Anterior cingulate cortex (tissue), 58 donors: ENCODE measurements at regions not wholly inside any gene's neighbourhood (a gene's known extent, or its start where the extent isn't known, plus 50 kb on each side); places are given as distances from the start of the nearest gene placed in this dataset.

Source experiments
- DNase-seq, 58 donors: peaks; one replicate each; lab custom pipeline; 2025; lab: John Stamatoyannopoulos, UW

DNA sequence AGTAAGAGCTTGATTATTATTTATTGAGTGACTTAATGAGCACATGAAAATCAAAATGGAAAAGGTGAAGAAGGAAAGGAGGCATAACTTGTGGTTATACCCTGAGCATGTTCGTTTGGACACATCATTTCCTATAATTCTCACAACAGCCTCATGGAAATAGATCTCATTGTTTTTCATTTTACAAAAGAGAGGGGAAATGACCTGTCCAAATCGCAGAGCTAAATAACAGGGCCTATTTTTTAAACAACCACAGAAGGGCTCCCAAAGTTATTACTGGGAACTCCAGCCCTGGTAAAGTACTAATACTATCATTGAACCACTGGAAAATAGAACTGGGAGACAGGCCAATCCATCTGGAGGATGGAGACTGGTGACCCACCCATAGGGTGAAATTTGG, 317.7 kb upstream of the C16orf82 start:
- DNase-seq = no peak

DNA sequence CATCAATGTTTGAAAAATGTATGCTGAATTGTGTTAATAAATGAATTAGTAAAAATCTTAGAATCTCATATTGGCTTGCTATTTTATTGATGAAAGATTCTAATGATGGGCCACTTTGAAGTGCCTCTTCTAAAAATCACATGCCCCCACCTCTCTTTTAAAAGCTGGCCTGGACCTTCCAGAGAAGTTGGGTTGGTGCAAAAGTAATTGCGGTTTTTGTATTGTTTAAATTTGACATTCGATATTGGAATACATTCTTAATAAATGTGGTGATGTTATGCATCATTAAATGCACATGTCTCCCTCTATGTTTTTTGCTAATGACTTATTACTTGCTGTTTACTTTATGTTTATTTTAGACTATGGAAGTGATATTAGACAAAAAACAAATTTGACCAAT, 314.6 kb upstream of the C16orf82 start:
- no peak for DNase-seq

DNA sequence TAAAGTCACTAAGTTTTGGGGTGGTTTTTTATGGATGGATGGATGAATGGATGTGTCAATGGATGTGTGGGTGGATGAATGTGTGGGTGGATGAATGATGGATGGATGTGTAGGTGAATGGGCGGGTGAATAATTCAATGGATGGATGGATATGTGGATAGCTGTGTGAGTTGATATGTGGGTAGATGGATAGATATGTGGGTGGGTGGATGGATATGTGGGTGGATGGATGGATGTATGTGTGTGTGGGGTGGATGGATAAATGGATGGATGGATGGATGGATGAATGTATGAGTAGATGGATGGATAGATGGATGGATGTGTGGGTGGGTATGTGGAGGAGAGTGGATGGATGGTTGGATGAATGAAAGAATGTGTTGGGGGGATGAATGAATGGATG, 310.1 kb upstream of the C16orf82 start:
- no peak for DNase-seq

DNA sequence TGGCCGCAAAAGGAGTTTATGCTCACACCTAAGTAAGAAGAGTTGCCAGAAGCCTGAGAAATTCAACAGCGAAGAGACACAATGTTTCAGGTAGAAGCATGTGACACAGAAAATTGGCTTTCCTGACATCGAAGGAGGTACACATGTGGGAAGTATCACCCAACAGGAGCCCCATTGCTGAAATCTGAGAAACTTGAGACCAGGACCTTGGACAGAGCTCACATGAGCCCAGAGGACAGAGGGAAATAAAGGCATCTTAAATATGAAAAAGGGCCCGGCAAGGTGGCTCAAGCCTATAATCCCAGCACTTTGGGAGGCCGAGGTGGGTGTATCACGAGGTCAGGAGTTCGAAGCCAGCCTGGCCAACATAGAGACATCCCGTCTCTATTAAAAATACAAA, 304.1 kb upstream of the C16orf82 start:
- DNase-seq = no peak

DNA sequence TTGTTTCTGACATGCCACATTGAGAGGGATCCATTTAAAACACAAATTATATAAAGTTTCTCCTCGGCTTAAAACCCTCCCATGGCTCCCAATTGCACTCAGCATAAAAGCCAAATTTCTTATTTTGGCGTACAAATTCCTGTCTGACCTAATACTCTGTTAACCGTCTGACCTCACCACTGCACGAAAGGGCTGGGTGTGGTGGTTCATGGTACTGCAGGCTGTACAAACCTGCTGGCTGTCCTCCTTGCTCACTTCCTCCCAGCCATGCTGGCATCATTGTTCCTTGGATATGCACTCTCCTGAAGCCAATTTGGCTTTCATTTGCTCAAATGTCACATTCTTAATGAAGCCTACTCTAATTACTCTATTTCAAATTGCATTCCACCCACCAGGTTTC, 301.6 kb upstream of the C16orf82 start:
- no peak for DNase-seq

DNA sequence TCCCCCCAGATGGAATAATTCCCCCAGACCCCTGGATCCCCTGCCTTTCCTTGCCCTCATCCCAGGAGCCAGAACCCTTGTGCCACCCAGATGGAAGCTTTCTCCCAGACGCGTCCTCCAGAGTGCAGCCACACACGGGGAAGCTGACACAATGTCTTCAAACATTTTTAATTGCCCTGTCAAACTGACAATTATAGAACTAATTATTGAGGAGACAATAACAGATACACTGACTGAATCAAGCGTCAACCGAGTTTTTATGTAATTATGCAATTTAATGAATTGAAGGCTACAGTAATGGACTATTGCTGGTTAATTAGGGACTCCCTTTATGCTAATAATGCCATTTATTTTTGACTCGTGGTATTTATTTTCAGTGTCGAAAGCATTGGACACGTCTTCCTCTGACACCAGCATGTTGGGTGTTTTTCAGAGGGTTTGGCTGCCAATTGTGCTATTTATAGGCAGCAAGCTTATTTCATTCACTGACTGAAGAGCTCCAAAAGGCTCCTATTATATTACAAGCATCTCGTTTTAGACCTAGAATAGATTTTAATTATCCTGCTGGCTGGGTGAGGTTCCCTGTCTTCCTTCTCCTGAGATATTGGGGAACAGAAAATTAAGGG, 298.2 kb upstream of the C16orf82 start:
- DNase-seq = peak in 4 of 58 donors; percentile 1 to 9 (median 3)

DNA sequence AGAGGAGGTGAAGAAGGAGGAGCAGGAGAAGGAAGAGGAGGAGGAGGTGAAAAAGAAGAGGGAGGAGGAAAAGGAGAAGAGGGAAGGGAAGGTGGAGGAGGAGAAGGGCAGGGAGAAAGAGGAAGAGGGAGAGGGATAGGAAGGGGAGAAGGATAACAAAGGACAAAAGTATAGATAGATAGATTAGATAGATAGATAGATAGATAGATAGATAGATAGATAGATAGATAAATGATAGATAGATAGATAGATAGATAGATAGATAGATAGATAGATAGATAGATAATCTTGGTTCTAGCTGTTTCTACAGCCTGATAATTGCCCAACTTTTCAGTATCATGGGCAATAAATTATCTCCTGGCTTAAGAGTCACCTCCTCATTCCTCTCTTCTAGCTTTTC, 296.2 kb upstream of the C16orf82 start:
- no peak for DNase-seq

DNA sequence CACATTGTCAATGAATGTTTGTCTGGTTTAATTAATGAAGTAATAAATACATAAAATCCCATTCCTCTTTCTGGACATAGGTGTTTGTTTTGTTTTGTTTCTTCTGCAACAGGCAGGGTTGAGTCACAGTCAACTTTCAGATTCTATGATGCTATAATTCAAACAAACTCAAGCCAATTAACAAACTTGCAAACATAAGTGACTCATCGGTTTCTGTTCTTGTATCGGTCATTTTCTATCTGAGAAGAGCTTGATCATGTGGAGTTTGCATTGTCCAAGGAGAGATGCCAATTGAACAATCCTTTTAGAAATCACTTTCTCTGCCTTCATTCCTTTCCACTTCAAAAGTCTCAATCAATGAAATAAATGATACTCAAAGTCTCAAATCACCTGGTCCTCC, 294.2 kb upstream of the C16orf82 start:
- DNase-seq = no peak

DNA sequence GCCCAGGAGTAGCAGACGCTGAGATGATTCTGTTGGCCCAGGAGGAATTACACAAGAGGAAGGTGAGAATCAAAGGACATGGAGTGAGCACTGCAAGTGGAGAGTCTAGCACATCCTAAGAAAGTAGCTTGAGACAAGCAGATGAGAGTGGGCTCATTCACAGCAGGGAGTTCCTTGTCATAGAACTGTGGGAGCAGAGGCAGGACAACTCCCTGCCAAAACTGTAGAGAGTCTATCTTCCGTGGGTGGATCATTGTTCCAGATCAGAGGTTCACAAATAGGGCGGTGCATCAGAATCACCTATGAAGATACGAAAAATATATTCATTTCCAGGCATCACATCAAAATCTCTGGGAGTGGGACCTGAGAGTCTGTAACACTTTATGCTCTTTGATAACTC, 288.9 kb upstream of the C16orf82 start:
- DNase-seq = peak in 1 of 58 donors; percentile 9

DNA sequence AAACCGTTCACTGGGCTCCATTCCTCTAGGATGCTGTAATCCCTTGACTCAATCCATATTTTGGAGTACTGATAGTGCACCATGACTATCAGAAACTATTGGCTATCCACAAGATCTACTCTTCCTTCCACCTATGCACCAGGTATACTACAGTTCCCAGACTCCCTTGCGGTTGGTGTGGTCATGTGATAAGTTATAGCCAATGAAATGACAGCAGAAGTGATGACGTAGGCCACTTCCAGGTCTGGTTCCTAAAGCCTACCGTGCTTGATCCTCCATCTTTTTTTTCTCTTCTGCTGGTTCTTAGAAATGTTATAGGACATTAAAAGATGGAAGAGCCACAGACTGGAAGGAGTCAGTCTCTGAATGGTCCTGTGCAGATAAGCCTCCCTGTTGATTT, 278.8 kb upstream of the C16orf82 start:
- no peak for DNase-seq

DNA sequence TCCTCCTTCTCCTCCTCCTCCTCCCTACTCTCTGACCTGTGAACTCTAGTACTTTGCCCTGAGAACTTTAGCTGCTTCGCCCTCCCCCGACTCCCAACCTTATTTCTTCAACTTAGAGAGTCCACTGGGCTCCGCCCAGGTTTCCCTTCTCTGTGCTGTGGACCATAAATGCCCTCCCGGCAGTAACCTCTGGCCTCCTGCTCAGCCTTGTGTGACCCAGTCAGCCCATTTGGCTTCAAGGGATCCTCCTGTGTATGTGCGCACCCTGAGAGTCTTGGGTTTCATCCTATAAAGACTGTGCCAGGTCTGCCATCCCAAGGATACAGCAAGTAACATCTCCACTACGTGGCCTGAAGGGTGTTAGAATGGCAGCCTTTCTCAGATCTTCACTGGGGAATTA, 275.6 kb upstream of the C16orf82 start:
- no peak for DNase-seq

DNA sequence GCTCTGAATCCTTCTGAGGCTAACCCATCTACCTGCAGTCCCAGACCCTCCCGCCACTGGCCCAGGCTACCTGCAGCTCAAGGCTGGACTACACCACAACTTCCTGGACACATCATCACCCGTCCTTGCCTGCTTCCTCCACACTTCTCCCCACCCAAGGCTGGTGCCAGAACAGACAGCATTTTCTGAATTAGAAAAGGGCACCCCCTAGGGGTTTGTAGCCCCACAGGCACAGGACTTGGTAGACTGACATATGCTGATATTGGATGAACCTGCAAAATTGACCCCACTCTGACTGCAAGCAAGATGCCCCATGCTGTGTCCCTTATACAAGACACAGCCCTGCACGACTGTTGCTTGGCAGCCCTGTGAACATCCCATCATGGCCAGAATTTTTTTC, 271.5 kb upstream of the C16orf82 start:
- peak in 10 of 58 donors; percentile 0 to 11 (median 1) for DNase-seq

DNA sequence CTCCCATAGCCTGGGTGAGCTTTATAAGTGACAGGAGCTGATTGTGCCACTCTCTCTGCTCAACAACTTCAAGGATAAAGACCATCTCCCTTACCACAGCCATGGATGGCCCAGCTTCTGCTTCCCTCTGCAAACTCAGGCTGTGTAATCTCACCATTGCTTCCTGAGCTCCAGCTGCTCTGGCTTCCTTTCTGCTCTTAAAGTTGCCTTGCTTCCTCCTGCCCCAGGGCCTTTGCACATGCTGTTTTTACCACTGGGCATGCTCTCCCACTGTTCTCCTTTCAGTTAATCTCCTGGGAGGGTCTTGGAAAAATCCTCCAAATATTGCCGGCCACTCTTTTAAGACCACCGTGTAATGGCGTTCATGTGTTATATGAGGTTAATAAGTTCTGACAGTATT, 265.1 kb upstream of the C16orf82 start:
- DNase-seq = no peak

DNA sequence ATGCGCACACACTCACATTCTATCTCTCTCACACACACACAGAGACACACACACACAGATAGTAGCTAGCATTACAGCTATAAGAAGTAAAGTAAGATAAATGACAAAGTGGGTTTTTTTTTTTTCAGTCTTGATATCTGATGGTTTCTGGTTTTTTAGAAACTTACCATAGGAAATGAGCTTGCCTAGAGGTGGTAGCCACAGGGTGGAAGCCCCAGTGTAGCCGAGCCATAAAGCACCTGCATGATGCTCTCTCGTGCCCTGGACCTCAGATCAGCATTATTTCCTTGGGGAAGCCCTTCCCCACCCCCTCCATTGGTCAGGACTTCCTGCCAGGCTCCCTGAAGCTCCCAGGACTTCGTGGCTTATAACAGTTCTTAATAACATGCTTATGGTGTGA, 264.3 kb upstream of the C16orf82 start:
- no peak for DNase-seq

DNA sequence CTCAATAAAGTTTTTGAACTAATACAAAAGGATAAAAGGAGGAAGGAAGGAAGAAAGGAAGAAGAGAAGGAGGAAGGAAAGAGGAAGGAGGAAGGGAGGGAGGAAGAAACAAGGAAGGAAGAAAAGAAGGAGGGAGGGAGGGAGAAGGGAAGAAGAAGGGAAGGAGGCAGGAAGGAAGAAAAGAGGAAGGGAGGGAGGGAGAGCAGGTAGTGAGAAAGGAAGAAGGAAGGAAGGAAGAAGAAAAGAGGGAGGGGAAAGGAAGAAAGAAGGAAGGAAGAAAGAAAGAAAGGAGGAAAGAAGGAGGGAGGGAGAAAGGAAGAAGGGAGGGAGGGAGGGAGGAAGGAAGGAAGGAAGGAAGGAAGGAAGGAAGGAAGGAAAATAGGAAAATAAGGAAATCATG, 263.8 kb upstream of the C16orf82 start:
- DNase-seq = no peak

DNA sequence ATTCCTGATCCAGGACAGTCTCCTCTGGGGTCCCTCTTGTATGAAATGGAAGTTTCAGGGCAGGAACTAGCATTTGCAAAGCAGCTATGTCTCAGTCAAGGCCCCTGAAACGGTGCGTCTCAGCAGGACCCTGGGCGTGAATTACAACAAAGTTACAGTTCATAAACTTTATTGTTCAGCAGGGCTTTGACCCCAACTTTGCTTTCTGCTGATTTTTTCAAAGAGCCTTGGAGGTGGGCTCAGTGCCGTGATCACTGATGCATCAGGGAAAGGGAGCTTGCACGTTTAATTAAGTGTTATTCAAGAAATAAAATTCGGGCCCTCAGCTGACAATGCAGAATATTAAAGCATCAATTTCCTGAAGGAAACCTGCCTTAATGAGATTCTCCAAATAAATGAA, 260.1 kb upstream of the C16orf82 start:
- DNase-seq = no peak

DNA sequence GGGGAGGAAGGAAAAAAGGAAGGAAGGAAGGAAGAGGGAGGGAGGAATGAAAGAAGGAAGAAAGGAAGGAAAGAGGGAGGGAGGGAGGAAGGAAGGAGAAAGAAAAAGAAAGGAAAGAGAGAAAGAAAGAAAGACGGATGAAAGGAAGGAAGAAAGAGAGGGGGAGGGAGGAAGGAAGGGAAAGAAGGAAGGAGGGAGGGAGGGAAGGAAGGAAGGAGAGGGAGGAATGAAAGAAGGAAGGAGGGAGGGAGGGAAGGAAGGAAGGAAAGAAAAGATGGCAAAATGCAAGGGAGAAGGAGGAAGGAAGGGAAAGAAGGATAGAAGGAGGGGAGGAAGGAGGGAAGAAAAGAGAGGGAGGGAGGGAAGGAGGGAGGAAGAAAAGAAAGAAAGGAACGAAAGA, 257.3 kb upstream of the C16orf82 start:
- DNase-seq = no peak

DNA sequence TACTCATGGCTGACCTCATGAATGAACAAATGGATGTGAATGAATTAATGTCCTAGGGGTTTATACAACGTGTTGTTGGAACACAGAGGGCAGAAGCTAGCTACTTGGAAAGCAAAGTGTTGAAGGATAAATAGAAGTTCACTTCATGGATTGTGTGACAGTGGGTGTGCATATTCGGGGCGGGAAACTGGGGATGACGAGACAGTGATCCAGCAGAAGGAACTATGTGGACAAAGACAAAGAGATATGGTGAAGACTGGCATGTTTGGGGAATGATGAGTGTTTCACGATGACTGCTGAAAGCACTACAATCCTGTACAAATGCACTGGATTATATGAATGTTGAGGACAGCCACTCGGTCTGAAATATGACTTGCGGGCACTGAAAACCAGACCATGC, 250.5 kb upstream of the C16orf82 start:
- no peak for DNase-seq

DNA sequence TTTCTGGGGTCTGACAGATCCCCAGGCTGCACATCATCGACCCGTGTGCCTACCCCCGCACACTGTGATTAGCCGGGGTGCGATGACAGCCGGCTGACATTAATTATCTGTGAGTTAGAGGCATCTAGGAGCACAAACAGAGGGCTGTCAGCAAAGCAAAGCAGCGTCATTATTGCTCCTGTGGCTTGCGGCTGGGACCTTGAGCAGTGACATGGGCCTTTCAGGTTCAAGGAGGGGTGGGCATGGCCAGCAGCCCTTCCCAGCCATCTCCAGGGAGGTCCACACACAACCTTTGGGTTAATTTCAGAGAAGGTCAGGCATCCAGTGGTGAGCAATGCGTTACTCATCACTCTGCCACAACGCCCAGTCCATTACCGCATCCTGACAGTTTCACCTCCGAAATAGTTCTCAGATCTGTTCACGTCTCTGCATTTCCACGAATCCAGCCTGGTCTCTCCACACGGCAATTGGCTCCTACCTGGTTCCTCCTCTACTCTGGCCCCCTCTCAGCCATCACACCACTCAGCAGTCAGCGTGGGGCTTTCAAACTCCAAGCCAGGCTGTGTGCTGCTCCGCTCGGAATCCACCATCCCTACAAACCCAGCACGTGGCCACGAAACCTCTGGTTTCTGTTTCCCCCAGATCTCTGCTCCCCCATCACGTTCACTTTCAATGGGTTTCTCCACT, 249.7 kb upstream of the C16orf82 start:
- DNase-seq = no peak

DNA sequence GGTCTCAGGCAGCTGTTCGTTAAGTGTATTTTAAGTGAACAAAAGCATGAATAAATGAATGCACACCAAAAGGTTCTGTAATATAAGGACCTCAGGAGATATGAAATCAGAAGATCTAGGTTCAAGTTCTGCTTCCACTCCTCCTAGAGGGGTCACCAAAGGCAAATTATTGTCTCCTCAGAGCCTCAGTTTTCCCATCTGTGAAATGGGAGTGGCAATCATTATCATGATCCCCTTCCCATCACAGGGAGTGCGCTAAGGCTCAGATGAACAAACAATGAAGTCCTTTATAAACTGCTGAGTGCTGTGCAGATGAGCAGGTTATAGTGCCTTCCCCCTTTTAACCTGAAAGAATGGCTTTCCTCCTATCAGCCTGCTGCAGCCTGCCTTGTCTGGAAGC, 248.3 kb upstream of the C16orf82 start:
- no peak for DNase-seq

DNA sequence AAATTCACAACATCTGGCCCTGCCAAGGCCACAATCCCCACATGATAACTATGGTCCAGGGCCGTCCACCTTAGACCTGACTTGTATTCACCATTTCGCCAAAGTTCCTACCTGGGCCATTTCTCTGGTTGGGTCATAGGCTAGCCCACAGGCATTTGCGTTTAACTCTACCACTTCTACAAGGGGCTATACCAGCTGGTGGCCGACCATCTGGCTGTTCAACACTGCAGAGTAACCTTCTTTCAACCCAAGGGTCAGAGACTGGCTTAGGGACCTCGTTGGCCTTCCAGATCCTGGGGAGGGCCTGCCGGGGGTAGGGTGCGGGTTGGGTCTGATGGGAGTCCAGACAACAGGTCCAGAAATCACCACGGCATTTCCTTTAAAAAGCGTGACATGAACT, 242.3 kb upstream of the C16orf82 start:
- no peak for DNase-seq

DNA sequence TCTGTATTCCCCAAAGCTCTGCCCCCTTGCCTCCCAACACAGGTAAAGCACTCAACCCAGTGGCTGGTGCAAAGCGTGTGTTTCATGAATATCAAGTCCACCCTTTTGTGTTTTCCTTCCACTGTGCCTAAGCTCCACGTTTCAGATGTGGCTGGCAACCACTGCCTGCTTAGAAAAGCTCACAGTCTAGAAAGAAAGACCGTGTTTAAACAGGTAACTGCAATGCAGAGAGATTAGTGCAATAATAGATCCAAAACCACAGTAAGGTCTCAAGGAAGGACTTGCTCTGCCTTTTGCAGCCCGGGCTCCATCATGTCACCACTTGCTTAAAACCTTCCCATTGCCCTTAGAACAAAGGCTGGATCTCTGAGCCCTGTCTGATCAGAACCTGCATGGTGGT, 240.2 kb upstream of the C16orf82 start:
- no peak for DNase-seq

DNA sequence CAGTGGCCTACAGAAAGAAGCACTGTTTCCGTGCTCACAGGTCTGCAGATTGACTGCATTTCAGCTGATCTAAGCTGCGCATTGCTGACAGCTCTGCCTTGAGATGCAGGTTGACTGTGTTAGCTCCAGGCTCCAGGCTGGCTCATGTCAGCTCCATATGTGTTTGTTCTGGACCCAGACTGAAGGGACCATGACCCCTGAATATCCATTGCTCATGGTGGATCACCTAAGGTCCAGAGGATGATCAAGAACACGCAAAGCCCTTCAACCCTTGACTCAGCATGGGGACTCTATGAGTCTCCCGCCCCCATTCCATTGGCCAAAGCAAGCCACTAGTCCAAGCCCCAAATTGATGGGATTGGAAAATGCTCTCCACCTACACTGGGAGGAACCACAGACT, 239.3 kb upstream of the C16orf82 start:
- DNase-seq = no peak
